ENCODE measurements at regions not wholly inside any gene's neighbourhood (a gene's known extent, or its start where the extent isn't known, plus 50 kb on each side); places are given as distances from the start of the nearest gene placed in this dataset.

DNA sequence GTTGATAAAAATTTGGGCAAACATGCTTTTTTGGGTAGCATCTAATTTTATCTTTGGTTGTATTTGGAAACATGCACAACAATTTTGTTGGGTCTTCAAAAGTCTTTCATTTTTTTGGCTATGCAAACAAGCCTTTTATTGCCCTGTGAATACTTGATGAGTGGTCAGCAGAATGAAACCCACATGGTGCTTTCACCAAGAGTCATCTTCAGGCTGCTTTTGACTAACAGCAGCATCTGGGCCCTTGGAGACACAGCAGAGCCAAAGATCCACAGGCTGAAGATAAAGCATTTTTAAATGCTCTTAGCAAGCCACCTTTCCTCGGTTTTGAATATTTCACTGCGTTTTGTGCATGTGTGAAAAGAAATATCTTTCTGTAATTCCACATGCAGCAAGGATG lies 154.9 kb downstream of the FGF9 start:
- H3K27ac ChIP-seq: no peak overlapping the region
- TF ChIP-seq, protein P1, sequence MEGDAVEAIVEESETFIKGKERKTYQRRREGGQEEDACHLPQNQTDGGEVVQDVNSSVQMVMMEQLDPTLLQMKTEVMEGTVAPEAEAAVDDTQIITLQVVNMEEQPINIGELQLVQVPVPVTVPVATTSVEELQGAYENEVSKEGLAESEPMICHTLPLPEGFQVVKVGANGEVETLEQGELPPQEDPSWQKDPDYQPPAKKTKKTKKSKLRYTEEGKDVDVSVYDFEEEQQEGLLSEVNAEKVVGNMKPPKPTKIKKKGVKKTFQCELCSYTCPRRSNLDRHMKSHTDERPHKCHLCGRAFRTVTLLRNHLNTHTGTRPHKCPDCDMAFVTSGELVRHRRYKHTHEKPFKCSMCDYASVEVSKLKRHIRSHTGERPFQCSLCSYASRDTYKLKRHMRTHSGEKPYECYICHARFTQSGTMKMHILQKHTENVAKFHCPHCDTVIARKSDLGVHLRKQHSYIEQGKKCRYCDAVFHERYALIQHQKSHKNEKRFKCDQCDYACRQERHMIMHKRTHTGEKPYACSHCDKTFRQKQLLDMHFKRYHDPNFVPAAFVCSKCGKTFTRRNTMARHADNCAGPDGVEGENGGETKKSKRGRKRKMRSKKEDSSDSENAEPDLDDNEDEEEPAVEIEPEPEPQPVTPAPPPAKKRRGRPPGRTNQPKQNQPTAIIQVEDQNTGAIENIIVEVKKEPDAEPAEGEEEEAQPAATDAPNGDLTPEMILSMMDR (IDR thresholded peaks at IDR 0.05): no peak
- TF ChIP-seq ZFX (IDR thresholded peaks at IDR 0.05; ENCODE audit: borderline replicate concordance): no peak

DNA sequence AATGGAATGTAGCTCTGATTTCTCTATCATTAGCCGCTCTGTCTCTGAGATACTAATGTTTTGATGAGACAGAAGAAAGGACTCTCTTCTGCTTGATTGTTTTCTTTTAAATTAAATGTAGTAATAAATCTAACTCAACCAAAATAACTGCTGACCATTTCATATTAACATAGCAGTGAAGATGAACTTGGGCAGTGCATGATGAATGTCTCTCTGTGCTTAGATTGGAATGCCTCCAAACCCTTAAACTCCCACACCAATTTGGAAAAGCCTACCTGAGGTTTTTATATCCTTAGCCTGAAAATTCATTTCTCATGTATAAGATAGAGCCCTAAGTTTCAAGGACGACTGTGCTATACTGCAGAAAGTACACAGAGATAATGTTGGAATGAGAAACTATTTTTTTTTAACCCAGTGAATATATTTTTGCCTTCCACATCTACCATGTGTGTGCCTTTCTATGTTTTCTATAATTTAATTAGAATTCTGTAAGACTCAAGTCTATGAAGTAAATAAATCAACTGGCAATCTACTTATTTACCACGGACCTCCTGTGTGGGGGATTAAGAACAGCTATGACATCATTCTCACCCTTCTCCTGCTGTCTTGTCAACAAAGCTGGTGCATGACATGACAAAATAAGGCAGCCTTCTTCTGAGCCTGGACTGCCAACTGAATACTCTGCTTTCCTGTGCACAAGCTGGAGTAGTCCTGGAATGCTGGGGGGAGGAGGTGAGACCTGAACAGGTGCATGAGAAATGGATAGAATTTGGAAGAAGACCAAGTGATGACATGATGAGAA lies 155.5 kb downstream of the FGF9 start:
- no peak overlapping the region for H3K27ac ChIP-seq
- TF ChIP-seq, protein P1 (IDR thresholded peaks at IDR 0.05): no peak
- no peak for TF ChIP-seq ZFX (IDR thresholded peaks at IDR 0.05; ENCODE audit: borderline replicate concordance)

DNA sequence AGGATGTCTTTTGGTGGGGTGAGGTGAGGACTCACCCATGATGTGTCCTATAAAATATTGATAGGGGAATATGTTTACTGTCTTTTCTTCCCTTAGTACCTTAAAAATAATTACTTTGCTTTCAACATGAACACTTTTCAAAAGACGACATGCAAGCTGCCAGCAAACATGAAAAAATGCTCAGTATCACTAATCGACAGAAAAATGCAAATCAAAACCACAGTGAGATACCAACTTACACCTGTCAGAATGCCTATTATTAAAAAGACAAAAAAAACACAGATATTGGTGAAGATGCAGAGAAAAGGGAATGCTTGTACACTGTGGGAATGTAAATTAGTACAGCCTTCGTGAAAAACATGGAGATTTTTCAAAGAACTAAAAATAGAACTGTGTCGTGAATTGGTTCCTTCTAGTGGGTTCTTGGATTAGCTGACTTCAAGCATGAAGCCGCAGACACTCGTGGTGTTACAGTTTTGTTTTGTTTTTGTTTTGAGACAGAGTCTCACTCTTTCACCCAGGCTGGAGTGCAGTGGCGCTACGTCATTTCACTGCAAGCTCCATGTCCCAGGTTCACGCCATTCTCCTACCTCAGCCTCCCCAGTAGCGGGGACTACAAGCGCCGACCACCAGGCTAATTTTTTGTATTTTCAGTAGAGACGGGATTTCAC lies 160.9 kb downstream of the FGF9 start:
- no peak for TF ChIP-seq ZFX (IDR thresholded peaks at IDR 0.05; ENCODE audit: borderline replicate concordance)
- TF ChIP-seq, protein P1 (IDR thresholded peaks at IDR 0.05): no peak
- no peak overlapping the region for H3K27ac ChIP-seq

- TF ChIP-seq, protein P1 (IDR thresholded peaks at IDR 0.05): no peak
- no peak for TF ChIP-seq ZFX (IDR thresholded peaks at IDR 0.05; ENCODE audit: borderline replicate concordance)
- no peak overlapping the region for H3K27ac ChIP-seq
Observed at GRCh38 chr13:21833921-21834320, 163.0 kb downstream of the FGF9 start.

- H3K27ac ChIP-seq: no peak overlapping the region
- TF ChIP-seq, protein P1 (IDR thresholded peaks at IDR 0.05): no peak
- no peak for TF ChIP-seq ZFX (IDR thresholded peaks at IDR 0.05; ENCODE audit: borderline replicate concordance)
Observed at GRCh38 chr13:21834521-21834920, 163.6 kb downstream of the FGF9 start.

GRCh38 chr13:21837288-21837687 lies 166.4 kb downstream of the FGF9 start:
- H3K27ac ChIP-seq: no peak overlapping the region
- TF ChIP-seq, protein P1 (IDR thresholded peaks at IDR 0.05): no peak
- TF ChIP-seq ZFX (IDR thresholded peaks at IDR 0.05; ENCODE audit: borderline replicate concordance): no peak

All from 22Rv1 (cell line).